HEK293T (cell line): ENCODE measurements at regions not wholly inside any gene's neighbourhood (a gene's known extent, or its start where the extent isn't known, plus 50 kb on each side); places are given as distances from the start of the nearest gene placed in this dataset.

Experiments
- CTCF ChIA-PET: fragments of 350-600 bp; formaldehyde crosslinking; extraction: SDS; loops from one replicate; lab custom pipeline; 2021; ENCODE audit warnings: antibody characterized with exemption, inconsistent platforms; lab: Yijun Ruan, JAX
- POLR2A ChIA-PET: fragments of 350-600 bp; formaldehyde crosslinking; extraction: SDS; loops from one replicate; lab custom pipeline; 2020; ENCODE audit warnings: antibody characterized with exemption, inconsistent platforms; lab: Yijun Ruan, JAX
- DNase-seq: peaks from one replicate; pipeline ENCODE4 v3.0.0; 2012; ENCODE audit warnings: mixed read lengths; ENCODE audit errors: extremely low spot score
- ARNT ChIP-seq: fragments of 450-650 bp; IDR thresholded peaks from 2 replicates; pipeline ENCODE4 v1.6.1; 2017; ENCODE audit warnings: mild to moderate bottlenecking
- BHLHE40 ChIP-seq: fragments of 450-650 bp; IDR thresholded peaks from 2 replicates; pipeline ENCODE4 v1.6.1; 2016; ENCODE audit warnings: mild to moderate bottlenecking, moderate library complexity, borderline replicate concordance
- CTBP1 ChIP-seq: fragments of 450-650 bp; IDR thresholded peaks from 2 replicates; pipeline ENCODE4 v1.6.1; 2016; ENCODE audit warnings: borderline replicate concordance
- ELF4 ChIP-seq: fragments of 450-650 bp; IDR thresholded peaks from 2 replicates; pipeline ENCODE4 v1.6.1; 2017; ENCODE audit warnings: antibody characterized with exemption
- FOXA1 ChIP-seq: fragments of 450-650 bp; IDR thresholded peaks from 2 replicates; pipeline ENCODE4 v1.6.1; 2016; ENCODE audit warnings: mild to moderate bottlenecking
- FOXK2 ChIP-seq: fragments of 450-650 bp; IDR thresholded peaks from 2 replicates; pipeline ENCODE4 v1.6.1; 2016; ENCODE audit warnings: mild to moderate bottlenecking
- FOXM1 ChIP-seq: fragments of 450-650 bp; IDR thresholded peaks from 2 replicates; pipeline ENCODE4 v1.6.1; 2017; ENCODE audit warnings: mild to moderate bottlenecking, borderline replicate concordance
- HDGF ChIP-seq: fragments of 450-650 bp; IDR thresholded peaks from 2 replicates; pipeline ENCODE4 v1.6.1; 2017; ENCODE audit warnings: antibody characterized with exemption, borderline replicate concordance
- L3MBTL2 ChIP-seq: fragments of 450-650 bp; conservative IDR thresholded peaks from 2 replicates; pipeline ENCODE4 v1.6.1; 2016; ENCODE audit warnings: mild to moderate bottlenecking
- LEF1 ChIP-seq: fragments of 450-650 bp; IDR thresholded peaks from 2 replicates; pipeline ENCODE4 v1.6.1; 2017; ENCODE audit warnings: mild to moderate bottlenecking, borderline replicate concordance
- NFRKB ChIP-seq: fragments of 450-650 bp; IDR thresholded peaks from 2 replicates; pipeline ENCODE4 v1.6.1; 2016; ENCODE audit warnings: mild to moderate bottlenecking, moderate library complexity
- PKNOX1 ChIP-seq: fragments of 450-650 bp; IDR thresholded peaks from 2 replicates; pipeline ENCODE4 v1.6.1; 2016
- SP1 ChIP-seq: fragments of 450-650 bp; IDR thresholded peaks from 2 replicates; pipeline ENCODE4 v1.6.1; 2017
- SUZ12 ChIP-seq: fragments of 450-650 bp; IDR thresholded peaks from 2 replicates; pipeline ENCODE4 v1.6.1; 2016; ENCODE audit warnings: mild to moderate bottlenecking
- TARDBP ChIP-seq: fragments of 450-650 bp; IDR thresholded peaks from 2 replicates; pipeline ENCODE4 v1.6.1; 2016
- ZNF384 ChIP-seq: fragments of 450-650 bp; IDR thresholded peaks from 2 replicates; pipeline ENCODE4 v1.6.1; 2016

GRCh38 chr2:144659731-144660275 lies 139.9 kb upstream of the ZEB2 start:
- no peak for DNase-seq
- POLR2A ChIA-PET = no interaction called here
- TF ChIP-seq FOXK2 (no peak), ARNT (no peak), HDGF (no peak), SUZ12 (no peak), TARDBP (no peak), CTBP1 (no peak), NFRKB (no peak), BHLHE40 (no peak), FOXM1 (no peak), ZNF384 (no peak), ELF4 (no peak), FOXA1 (no peak), LEF1 (no peak), L3MBTL2 (no peak), SP1 (no peak), PKNOX1 (no peak)
- CTCF ChIA-PET = interaction anchor here (0.6 kb wide), 1 partner anchor 156 kb away, joined by 4 read pairs; no protein-coding TSS in a partner anchor

GRCh38 chr2:144654523-144654922 lies 134.6 kb upstream of the ZEB2 start:
- TF ChIP-seq ARNT (no peak), TARDBP (no peak), NFRKB (no peak), BHLHE40 (no peak), L3MBTL2 (no peak), LEF1 (no peak), CTBP1 (no peak), ELF4 (no peak), SUZ12 (no peak)
- no peak for DNase-seq
- POLR2A ChIA-PET = no interaction called here
- CTCF ChIA-PET = no interaction called here

- POLR2A ChIA-PET = no interaction called here
- TF ChIP-seq SP1 = no peak
- TF ChIP-seq HDGF = no peak
- no peak for TF ChIP-seq BHLHE40
- TF ChIP-seq ZNF384 = no peak
- TF ChIP-seq NFRKB = no peak
- no peak for TF ChIP-seq SUZ12
- no peak for TF ChIP-seq CTBP1
- no peak for TF ChIP-seq FOXK2
- no peak for TF ChIP-seq FOXM1
- no peak for TF ChIP-seq L3MBTL2
- TF ChIP-seq ARNT = no peak
- TF ChIP-seq TARDBP = no peak
- TF ChIP-seq FOXA1 = no peak
- no peak for TF ChIP-seq PKNOX1
- no peak for TF ChIP-seq LEF1
- TF ChIP-seq ELF4 = no peak
- CTCF ChIA-PET = no interaction called here
- no peak for DNase-seq
Observed at GRCh38 chr2:144650907-144651306, 131.0 kb upstream of the ZEB2 start.

GRCh38 chr2:144648837-144649465 lies 129.0 kb upstream of the ZEB2 start:
- ChIA-PET CTCF (no interaction called here), POLR2A (no interaction called here)
- TF ChIP-seq ZNF384 (no peak), HDGF (no peak), PKNOX1 (no peak), FOXA1 (no peak), ELF4 (no peak), L3MBTL2 (no peak), FOXM1 (no peak), ARNT (no peak), SP1 (no peak), FOXK2 (no peak), LEF1 (no peak), SUZ12 (no peak), CTBP1 (no peak), BHLHE40 (no peak), TARDBP (no peak), NFRKB (no peak)
- DNase-seq = no peak

GRCh38 chr2:144645083-144645778 lies 125.3 kb upstream of the ZEB2 start:
- CTCF ChIA-PET = no interaction called here
- TF ChIP-seq FOXK2 (no peak), TARDBP (no peak), HDGF (no peak), L3MBTL2 (no peak), FOXA1 (no peak), SUZ12 (no peak), ZNF384 (no peak), FOXM1 (no peak)
- POLR2A ChIA-PET = no interaction called here
- no peak for DNase-seq
